ENCODE measurements at regions not wholly inside any gene's neighbourhood (a gene's known extent, or its start where the extent isn't known, plus 50 kb on each side); places are given as distances from the start of the nearest gene placed in this dataset.

DNA sequence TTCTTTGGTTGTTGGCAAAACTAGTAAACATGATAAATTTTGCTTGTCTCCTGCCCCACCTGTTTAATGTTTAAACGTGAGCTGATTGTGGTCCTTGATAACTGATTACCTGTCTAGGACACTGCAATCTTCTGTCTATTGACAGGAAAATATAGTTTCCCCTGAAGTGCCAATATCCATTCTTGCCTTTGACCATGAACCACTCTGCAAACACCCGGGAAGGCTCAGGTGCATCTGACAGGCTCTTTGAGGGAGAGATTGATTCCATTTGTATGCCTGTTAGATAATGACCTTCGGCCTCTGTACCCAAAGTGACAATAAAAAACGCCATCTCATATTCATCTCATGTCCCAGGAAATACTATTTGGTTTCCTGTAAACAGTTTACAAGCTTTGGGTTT is 453.0 kb downstream of the CENPC start:
- TF ChIP-seq EZH2 (IDR thresholded peaks at IDR 0.05; ENCODE audit: insufficient read depth, poor library complexity, severe bottlenecking) (no peak), EZH2phosphoT487 (IDR thresholded peaks at IDR 0.05; ENCODE audit: insufficient read depth, low read depth) (no peak)

All from GM23248 (cell line).